Suprapubic skin (tissue), 4 donors: ENCODE measurements at regions not wholly inside any gene's neighbourhood (a gene's known extent, or its start where the extent isn't known, plus 50 kb on each side); places are given as distances from the start of the nearest gene placed in this dataset.

Experiments
- DNase-seq, 2 donors: peaks; one replicate each; pipeline ENCODE4 v3.0.0-alpha.2; 2019; ENCODE audit warnings: low spot score in 2 of 2
- H3K27ac ChIP-seq: fragments of 200-600 bp; sonication (generic); one replicate; pipeline ENCODE4 v1.5.1; 2019
- H3K27me3 ChIP-seq: fragments of 200-600 bp; sonication (generic); one replicate; pipeline ENCODE4 v1.5.1; 2019
- H3K36me3 ChIP-seq: fragments of 200-600 bp; sonication (generic); one replicate; pipeline ENCODE4 v1.5.1; 2019
- H3K4me1 ChIP-seq: fragments of 200-600 bp; sonication (generic); one replicate; pipeline ENCODE4 v1.5.1; 2019
- H3K4me3 ChIP-seq: fragments of 200-600 bp; sonication (generic); one replicate; pipeline ENCODE4 v1.5.1; 2019; ENCODE audit warnings: mild to moderate bottlenecking
- H3K9me3 ChIP-seq: fragments of 200-600 bp; sonication (generic); one replicate; pipeline ENCODE4 v1.5.1; 2019
- CTCF ChIP-seq, 2 donors: fragments of 200-600 bp in 1 of 2; fragments of 450-650 bp in 1 of 2; sonication (generic) in 1 of 2; IDR thresholded peaks; one replicate each; pipeline ENCODE4 v1.5.1; 2016 to 2019; ENCODE audit warnings: antibody characterized with exemption in 2 of 2, mild to moderate bottlenecking in 1 of 2, moderate library complexity in 1 of 2
- EP300 ChIP-seq: sonication (generic); formaldehyde crosslinking; IDR thresholded peaks from one replicate; pipeline ENCODE4 v1.6.1; 2017; ENCODE audit warnings: antibody characterized with exemption
- POLR2A ChIP-seq, 2 donors: fragments of 450-650 bp; IDR thresholded peaks; one replicate each; pipeline ENCODE4 v1.6.1; 2017; ENCODE audit warnings: antibody characterized with exemption in 2 of 2, mild to moderate bottlenecking in 2 of 2, moderate library complexity in 2 of 2
- POLR2AphosphoS5 ChIP-seq, 3 donors: sonication (generic); formaldehyde crosslinking; IDR thresholded peaks; one replicate each; pipeline ENCODE4 v1.6.1; 2017; ENCODE audit warnings: antibody characterized with exemption in 3 of 3
- WGBS: methylation state at CpG from one replicate; pipeline ENCODE4 v1.1.5; 2018; 5-methylcytosine and 5-hydroxymethylcytosine counted together

GRCh38 chr10:83433705-83434104 lies 705.6 kb upstream of the GHITM start:
- Histone ChIP-seq H3K27ac (no peak overlapping the region), H3K4me3 (no peak overlapping the region), H3K9me3 (no peaks in the 10 kb centered on the region), H3K4me1 (no peaks in the 10 kb centered on the region), H3K36me3 (no peaks in the 10 kb centered on the region), H3K27me3 (no peaks in the 10 kb centered on the region)
- DNase-seq = no peak
- TF ChIP-seq EP300 = no peak
- TF ChIP-seq POLR2AphosphoS5 (IDR thresholded peaks at IDR 0.05) = no peak
- TF ChIP-seq POLR2A (IDR thresholded peaks at IDR 0.05) = no peak
- no peak for TF ChIP-seq CTCF (IDR thresholded peaks at IDR 0.05)
- WGBS = 89% methylated on average over 4 of the region's 4 CpGs

GRCh38 chr10:83448013-83448412 lies 691.3 kb upstream of the GHITM start:
- H3K4me3 ChIP-seq = no peak overlapping the region
- TF ChIP-seq POLR2A (IDR thresholded peaks at IDR 0.05) (no peak), EP300 (no peak), CTCF (IDR thresholded peaks at IDR 0.05) (no peak), POLR2AphosphoS5 (IDR thresholded peaks at IDR 0.05) (no peak)
- no peak overlapping the region for H3K27ac ChIP-seq
- no peaks in the 10 kb centered on the region for H3K36me3 ChIP-seq
- H3K4me1 ChIP-seq = no peaks in the 10 kb centered on the region
- DNase-seq = no peak
- H3K27me3 ChIP-seq = no peaks in the 10 kb centered on the region
- 93% methylated on average over 1 of the region's 1 CpG for WGBS
- no peaks in the 10 kb centered on the region for H3K9me3 ChIP-seq

GRCh38 chr10:83458611-83459010 lies 680.7 kb upstream of the GHITM start:
- H3K4me3 ChIP-seq = no peak overlapping the region
- WGBS = 93% methylated on average over 10 of the region's 13 CpGs
- H3K9me3 ChIP-seq = no peaks in the 10 kb centered on the region
- no peak for TF ChIP-seq POLR2AphosphoS5 (IDR thresholded peaks at IDR 0.05)
- TF ChIP-seq POLR2A (IDR thresholded peaks at IDR 0.05) = no peak
- no peak for TF ChIP-seq CTCF (IDR thresholded peaks at IDR 0.05)
- no peak for TF ChIP-seq EP300
- DNase-seq = no peak
- H3K36me3 ChIP-seq = no peaks in the 10 kb centered on the region
- no peak overlapping the region for H3K27ac ChIP-seq
- no peaks in the 10 kb centered on the region for H3K4me1 ChIP-seq
- no peaks in the 10 kb centered on the region for H3K27me3 ChIP-seq

GRCh38 chr10:83459124-83459523 lies 680.2 kb upstream of the GHITM start:
- Histone ChIP-seq H3K9me3 (no peaks in the 10 kb centered on the region), H3K36me3 (no peaks in the 10 kb centered on the region), H3K27ac (no peak overlapping the region), H3K27me3 (no peaks in the 10 kb centered on the region), H3K4me3 (no peak overlapping the region), H3K4me1 (no peaks in the 10 kb centered on the region)
- 95% methylated on average over 6 of the region's 7 CpGs for whole genome bisulfite sequencing
- TF ChIP-seq EP300 (no peak), POLR2A (IDR thresholded peaks at IDR 0.05) (no peak), POLR2AphosphoS5 (IDR thresholded peaks at IDR 0.05) (no peak), CTCF (IDR thresholded peaks at IDR 0.05) (no peak)
- DNase-seq = no peak

GRCh38 chr10:83469728-83470331 lies 669.5 kb upstream of the GHITM start:
- H3K4me1 ChIP-seq = no peaks in the 10 kb centered on the region
- TF ChIP-seq POLR2A (IDR thresholded peaks at IDR 0.05) = no peak
- TF ChIP-seq POLR2AphosphoS5 (IDR thresholded peaks at IDR 0.05) = no peak
- no peak overlapping the region for H3K4me3 ChIP-seq
- DNase-seq = no peak
- no peak overlapping the region for H3K27ac ChIP-seq
- no peaks in the 10 kb centered on the region for H3K36me3 ChIP-seq
- WGBS = 66% methylated on average over 2 of the region's 2 CpGs
- no peaks in the 10 kb centered on the region for H3K27me3 ChIP-seq
- H3K9me3 ChIP-seq = no peaks in the 10 kb centered on the region

- WGBS = 63% methylated on average over 6 of the region's 6 CpGs
- TF ChIP-seq EP300 (no peak), CTCF (IDR thresholded peaks at IDR 0.05) (no peak), POLR2AphosphoS5 (IDR thresholded peaks at IDR 0.05) (no peak), POLR2A (IDR thresholded peaks at IDR 0.05) (no peak)
- no peaks in the 10 kb centered on the region for H3K36me3 ChIP-seq
- no peaks in the 10 kb centered on the region for H3K4me1 ChIP-seq
- no peak for DNase-seq
- H3K27ac ChIP-seq = no peak overlapping the region
- H3K9me3 ChIP-seq = peaks cover 3% of the 10 kb centered on the region
- H3K4me3 ChIP-seq = no peak overlapping the region
- H3K27me3 ChIP-seq = no peaks in the 10 kb centered on the region
Observed at GRCh38 chr10:83476211-83476610, 663.1 kb upstream of the GHITM start.
